GM18868 (cell line): ENCODE measurements at regions not wholly inside any gene's neighbourhood (a gene's known extent, or its start where the extent isn't known, plus 50 kb on each side); places are given as distances from the start of the nearest gene placed in this dataset.
A peak's percentile ranks its signal among the peaks of the same experiment; 100 is the strongest.

Experiments
- ATAC-seq: cut with Tn5 transposase; IDR thresholded peaks from one replicate; pipeline ENCODE4 v1.9.1; 2021; ENCODE audit warnings: mild to moderate bottlenecking, moderate library complexity; ENCODE audit not compliant: unreplicated experiment

DNA sequence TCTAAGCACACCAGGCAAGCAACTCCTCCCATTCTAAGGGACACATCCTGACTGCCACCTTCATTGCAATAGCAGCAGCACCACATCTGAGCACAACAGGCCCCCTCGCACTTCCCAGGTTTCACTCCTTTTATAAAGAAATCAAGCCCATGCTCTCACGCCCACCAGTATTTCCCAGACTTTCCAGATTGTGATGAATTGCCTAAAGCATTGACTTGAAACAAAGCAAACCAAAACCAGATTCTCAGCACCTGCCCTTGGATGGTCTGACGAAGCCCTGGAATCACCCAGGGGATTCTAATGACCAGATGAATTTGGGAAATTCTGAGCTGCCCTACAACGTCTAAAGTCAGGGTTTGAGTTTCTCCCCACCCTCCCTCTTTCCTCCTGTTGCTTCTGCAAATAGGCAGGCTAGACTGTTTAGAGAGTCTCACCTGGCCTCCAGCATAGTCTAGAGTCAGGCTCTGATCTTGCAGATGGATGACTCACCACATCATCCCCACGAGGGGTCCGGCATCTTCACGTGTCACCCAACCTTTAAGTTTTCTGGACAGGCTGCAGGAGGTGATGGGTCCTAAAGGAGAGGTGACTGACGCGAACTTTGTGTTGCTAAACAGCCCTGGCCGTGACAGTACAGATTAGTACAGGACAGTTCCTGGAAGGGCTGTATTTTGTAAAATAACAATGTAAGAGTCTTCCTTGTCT lies 198.0 kb downstream of the SKIDA1 start:
- no peak for ATAC-seq

DNA sequence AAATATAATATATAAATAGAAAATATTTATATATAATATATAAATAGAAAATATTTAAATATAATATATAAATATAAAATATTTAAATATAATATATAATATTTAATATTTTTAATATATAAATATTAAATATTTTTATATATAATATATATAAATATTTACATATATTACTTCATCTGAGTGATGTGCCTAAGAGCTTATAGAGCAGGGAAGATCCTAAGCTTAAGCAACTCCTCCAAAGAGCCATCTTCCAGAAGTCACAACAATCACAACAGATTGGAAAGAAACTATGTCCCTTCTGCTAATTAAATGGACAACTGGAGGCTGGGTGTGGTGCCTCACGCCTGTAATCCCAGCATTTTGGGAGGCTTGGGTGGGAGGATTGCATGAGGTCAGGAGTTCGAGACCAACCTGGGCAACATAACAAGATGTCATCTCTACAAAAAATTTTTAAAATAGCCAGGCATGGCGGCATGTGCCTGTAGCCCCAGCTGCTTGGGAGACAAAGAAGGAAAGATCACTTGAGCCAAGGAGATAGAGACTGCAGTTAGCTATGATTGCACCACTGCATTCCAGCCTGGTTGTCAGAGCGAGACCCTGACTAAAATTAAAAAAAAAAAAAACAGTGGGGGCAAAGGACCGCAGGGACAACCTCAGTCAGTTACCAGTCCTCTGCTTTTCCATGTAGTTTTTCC lies 198.7 kb downstream of the SKIDA1 start:
- ATAC-seq = no peak

DNA sequence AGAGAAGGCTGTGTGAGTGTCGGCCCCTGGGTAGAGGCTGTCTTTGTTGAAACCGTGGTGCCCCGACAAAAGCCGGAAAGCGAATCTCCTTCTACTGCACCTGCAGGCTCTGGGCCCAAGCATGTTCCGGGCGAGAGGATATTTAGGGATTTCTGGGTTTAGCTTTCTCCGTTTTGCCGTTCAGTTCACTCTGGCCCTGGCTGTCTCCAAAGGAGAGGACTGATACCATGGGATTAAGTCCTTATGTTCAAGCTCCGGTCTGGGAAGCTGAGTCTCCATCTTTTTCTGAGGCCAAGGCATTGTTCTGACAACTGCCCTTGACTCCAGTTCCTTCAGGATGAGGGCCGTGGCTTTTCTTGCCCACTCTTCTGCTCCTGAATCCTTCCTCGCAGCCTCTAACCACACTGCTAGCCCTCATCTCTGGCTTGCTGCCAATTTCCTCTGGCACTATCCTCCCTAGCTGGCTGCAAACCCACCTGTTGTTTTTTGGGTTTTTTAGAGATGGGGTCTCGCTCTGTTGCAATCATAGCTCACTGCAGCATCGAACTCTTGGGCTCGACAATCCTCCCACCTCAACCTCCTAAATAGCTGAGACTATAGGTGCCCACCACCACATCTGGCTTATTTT lies 206.8 kb downstream of the SKIDA1 start:
- ATAC-seq = no peak

DNA sequence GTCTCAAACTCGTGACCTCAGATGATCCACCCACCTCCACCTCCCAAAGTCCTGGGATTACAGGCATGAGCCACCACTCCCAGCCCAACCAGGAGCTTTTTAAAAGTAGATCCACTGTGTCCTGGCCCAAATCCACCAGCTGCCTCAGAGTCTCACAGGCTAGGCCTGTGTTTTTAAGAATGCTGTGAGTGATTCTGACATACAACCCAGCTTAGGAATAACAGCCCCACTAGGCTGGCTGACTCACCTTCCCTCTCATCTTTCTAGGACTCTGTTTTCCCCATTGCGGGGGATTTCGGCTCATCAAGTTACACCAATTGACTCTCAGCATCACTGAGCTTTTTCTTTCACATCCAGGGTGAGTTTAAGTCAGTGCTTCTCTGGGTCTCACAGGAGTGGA lies 207.6 kb downstream of the SKIDA1 start:
- no peak for ATAC-seq

DNA sequence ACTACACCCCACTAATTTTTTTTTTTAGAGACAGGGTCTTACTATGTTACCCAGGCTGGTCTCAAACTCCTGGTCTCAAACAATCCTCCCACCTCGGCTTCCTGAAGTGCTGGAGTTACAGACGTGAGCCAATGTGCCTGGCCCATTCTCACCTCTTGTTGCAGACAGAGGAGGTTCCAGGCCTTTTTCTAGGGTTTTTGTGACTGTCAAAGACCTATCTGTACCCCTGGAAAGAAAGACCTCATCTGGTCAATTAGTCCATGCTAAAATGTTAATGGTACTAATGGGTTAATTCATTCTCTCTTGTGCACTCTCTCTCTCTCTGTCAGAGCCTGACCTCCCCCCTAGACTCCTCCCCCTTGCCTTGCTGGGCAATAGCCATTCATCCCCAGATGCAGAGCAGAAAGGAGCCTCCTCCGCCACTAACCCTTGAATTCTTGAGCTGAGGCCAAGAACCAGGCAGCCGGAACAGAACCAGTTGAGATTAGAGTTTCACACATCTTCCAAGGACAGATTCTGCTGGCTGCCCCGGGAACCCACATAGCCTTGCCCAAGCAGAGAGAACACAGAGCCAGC lies 209.7 kb downstream of the SKIDA1 start:
- ATAC-seq = no peak

DNA sequence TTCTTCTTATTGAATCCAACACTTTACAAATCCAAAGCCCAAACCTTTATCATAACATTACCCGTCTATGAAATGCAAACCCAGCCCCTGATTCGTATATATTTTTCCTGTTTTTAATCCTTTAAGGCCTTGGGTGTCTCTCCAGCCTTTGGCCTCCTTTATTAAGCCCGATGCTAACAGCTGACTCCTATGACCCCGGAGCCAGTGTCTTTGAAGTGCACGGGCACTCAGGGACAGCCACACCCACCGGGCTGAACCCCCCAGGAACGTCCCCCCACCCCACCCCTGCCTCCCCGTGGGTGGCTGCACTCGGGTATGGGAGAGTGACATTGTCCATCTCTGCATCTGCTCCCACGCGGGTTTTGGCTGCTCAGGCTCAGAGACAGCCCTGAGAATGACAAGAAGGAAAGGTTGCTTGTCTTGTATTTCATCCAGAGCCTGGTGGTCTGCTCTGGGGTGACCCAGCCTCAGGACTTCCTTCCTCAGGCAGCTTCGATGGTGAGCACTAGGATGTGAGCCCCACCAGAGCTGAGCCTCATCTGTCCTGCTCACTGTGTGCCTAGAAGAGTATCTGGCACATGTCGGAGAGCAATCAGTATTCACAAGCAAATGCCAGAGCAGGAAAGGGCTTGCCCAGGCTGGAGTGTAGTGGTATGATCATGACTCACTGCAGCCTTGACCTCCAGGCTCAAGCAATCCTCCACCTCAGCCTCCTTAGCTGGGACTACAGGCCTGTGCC lies 210.4 kb downstream of the SKIDA1 start:
- ATAC-seq = no peak

DNA sequence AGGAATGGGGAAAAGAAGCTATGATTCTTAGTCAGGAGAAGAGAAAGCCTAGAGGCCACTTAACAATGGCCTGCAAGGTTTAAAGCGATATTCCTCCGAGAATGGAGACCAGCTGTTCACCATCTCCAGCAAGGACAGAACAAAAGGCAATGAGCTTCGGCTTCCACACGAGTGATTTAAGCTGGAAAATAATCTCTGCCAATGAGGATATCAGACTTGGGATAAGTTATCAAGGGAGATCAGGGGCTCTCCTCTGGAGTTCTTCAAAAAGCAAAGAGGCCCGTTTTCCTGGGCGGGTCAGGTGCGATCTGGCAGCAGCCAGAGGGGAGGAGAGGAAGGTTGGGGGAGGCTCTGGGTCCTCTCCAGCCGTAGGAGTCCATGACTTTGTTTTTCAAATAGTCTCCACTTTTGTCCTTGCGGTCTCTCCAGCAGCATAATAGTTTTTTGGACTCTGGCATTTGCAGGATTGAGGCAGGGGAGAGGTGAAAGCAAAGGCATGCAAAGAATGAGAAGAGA lies 211.3 kb downstream of the SKIDA1 start:
- ATAC-seq = no peak

DNA sequence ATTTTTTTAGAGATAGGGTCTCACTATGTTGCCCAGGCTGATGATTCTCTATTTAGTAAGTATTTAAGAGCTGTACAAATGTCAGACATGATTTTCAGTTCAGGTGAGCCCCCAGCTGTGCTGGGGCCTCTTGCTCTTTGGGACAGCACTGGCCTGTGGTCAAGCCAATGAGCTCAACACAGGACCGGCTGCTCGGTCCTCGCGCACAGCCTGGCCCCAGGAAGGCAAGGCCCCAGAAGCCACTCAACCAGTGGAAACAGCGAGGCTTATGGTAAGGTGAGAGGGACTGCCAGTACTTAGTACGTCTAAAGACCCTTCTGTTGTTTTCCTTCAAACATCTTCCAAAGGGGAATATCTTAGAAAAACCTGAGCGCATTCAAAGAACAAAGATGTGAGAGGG lies 211.8 kb downstream of the SKIDA1 start:
- ATAC-seq = no peak

DNA sequence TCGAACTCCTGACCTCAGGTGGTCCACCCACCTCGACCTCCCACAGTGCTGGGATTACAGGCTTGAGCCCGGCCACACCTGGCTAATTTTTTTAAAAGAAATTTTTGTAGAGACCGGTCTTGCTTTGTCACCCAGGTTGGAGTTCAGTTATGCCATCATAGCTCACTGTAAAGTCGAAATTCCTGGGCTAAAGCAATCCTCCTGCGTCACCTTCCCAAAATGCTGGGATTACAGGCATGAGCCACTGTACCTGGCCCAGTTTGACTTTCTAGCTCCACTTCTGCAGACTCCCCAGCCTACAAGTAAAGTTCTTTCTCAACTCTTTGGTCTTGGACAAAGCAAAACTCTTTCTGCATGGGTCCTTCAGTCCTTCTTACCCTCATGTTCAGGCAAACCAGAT lies 214.1 kb downstream of the SKIDA1 start:
- ATAC-seq = no peak

DNA sequence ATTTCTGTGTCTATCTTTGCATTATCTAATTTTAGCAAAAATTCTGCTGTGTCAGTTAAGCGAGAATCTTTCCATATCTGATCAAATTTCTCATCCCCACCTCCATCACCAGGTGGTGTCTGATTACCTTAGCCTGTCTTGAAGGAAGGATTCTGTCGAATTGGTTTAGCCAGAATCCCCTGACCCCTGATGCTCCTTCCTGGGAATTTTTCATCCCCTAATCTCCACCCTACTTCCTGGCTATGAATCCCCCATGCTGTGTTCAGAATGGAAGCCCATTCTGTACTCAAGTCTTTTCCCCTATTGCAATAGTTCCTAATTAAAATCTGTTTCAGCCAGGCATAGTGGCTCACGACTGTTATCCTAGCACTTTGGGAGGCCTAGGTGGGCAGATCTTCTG lies 216.1 kb downstream of the SKIDA1 start:
- no peak for ATAC-seq

DNA sequence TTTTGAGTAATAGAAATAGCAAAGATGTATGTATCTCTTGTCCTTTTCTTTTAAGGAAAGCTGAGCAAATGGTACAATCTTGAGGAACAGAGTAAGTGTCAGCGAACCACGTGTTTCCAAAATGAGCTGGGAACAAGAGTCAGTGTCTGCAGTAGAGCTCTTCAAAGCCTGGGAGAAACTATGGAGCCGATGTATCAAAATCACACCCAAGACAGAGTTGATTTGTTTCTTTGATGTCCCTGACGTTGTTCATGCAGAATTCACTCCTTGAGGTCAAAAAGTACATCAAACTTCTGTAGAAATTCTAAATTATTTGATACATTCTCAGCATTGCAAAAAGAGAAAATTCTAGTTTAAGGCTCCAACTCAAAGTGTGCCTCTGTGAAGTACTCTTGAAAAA lies 216.5 kb downstream of the SKIDA1 start:
- no peak for ATAC-seq

DNA sequence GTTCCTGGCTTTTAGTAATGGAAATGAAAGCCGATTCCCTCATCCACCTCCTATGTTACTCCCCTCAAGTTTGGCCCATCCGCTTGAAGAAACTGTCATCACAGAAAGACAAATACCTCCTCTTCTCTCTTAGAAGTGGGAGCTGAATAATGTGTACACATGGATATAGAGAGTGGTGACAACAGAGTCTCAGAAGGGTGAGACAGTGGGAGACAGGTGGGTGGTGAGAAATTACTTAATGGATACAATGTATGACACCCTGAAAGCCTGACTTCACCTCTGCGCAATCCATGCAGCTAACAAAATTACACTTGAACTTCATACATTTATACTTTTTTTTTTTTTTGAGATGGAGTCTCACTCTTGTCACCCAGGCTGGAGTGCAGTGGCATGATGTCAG lies 217.5 kb downstream of the SKIDA1 start:
- ATAC-seq = no peak

DNA sequence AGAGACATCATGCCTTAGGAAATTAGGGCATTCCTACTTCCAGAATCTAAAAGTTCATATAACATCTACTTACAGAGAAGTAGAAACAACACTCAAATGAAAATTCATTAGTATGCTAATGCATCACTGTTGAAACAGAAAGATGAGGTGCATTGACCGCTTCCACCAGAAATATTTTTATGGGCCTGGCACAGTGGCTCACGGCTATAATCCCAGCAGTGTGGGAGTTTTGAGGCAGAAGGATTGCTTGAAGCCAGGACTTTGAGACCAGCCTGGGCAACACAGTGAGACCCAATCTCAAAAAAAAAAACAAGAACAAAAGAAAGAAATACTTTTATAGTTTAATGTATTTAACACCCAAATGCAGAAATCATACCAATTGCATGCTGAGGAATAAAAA lies 220.9 kb downstream of the SKIDA1 start:
- no peak for ATAC-seq

DNA sequence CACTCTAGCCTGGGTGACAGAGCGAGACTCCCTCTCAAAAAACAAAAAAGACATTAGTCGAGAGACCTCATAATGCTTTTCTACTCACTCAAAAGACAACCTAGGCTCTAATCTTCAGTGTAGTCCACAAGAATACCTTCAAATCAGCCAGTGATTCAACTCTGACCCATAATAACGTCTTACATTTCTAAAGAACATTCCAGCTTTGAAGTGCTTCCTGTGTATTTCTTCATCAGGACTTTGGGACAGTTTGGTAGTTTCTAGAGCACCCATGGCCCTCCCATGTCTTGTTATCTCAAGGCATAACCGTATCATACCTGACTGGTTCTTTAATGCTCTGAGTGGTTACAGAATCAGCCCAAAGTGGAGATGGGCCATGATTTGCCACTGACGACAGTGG lies 221.3 kb downstream of the SKIDA1 start:
- ATAC-seq = no peak

DNA sequence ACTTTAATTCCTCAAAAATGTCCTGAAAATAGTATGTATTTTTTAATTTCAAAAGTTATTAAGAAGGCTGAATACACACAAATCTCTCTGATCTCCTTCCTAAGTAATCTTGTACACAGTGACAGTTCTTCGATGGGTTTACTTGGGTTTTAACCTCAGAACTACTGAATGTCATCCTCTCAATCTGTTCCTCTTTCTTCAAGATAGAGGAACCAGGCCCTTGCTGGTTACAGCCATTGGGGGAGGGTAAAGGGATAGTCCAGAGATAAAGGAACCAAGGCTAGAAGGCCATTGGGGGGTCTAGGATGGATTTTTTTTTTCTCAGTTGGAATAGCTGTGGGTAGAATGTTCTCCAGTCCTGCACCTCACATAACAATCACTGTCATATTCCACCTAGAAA lies 224.9 kb downstream of the SKIDA1 start:
- ATAC-seq = peak; percentile 48

DNA sequence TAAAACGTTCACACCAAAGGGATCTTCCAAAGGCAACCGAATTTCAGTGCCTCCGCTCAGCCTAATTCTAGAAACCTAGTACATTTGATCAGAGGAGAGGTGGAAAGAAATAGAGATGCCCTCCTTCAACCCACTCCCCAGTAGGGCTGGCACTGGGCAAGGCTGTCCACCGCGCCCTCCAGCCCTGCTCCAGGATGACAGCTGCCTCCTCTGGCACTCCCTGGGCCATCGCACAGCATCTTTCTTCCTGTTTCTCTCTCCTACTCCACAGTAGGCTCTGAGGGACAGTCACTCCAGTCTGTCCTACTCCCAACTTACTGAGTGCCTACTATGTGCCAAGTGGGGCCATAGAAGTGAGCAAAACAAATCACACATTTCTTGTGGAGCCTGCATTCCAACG lies 226.2 kb downstream of the SKIDA1 start:
- ATAC-seq = no peak

DNA sequence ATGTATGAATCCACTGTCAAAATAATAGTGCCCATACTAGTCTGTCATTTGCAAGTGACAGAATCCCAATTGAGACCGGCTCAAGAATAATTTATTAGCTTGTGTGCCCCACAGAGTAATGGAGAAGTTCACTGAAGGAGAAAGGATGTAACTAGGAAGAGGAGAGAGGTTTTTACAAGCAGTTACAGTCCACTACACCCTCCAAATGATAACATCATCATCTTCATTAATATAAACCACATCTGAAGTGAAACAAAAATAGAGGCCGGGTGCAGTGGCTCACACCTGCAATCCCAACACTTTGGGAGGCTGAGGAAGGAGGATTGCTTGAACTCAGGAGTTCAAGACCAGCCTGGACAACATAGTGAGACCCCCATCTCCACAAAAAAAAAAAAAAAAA lies 226.8 kb downstream of the SKIDA1 start:
- no peak for ATAC-seq

DNA sequence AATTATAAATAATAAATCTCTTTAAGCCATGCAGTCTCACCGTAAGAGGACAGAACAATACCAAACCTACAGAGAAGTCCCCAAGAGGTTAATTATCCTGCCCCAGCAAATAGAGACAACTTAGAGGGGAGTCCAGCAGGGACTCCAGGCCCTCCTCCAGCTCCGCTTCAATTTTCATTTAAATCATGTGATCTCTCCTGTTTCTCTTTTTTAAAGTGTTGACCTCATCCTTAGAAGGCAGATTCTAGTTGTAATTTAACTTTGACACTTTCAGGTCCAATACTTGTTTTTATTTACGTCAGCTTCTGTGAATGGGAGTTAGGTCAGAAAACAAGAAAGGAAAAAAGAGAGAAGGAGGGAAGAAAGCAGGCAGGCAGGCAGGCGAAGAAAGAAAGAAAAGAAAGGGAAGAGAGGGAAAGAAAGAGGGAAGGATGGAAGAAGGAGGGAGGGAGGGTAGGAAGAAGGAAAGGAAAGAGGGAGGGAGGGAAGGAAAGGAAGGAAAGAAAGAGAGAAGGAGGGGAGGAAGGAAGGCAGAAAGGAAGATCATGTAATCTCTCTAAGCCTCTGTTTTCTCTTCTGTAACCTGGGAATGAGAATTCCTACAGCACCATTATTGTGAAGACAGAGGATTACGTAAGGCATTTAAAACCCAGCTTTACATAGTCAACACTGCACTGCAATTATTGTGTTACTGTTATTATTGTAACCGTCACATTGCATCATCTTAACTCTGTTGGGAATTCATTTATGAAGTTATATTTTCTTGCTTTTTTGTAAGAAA lies 227.7 kb downstream of the SKIDA1 start:
- ATAC-seq = no peak

DNA sequence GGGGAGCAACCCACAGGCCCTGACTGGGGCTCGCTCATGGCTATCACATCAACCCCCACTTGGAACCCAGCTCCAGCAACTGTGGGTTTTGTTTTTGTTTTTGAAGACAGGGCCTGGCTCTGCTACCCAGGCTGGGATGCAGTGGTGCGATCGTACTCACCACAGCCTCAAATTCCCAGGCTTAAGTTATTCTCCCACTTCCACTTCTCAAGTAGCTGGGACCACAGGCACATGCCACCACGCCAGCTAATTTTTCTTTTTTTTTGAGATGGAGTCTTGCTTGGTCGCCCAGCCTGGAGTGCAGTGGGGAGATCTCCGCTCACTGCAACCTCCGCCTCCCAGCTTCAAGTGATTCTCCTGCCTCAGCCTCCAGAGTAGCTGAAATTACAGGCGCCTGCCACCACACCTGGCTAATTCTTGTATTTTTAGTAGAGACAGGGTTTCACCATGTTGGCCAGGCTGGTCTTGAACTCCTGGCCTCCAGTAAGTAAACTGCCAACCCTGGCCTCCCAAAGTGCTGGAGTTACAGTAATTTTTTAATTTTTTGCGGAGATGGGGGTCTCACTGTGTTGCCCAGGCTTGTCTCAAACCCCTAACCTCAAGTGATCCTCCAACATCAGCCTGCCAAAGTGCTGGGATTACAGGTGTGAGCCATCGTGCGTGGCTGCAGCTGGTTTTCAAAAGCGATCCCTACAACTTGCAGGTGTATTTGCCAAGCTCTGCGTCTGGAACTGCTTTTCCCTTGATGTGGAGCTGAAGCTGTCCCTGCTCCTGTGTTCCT lies 228.7 kb downstream of the SKIDA1 start:
- no peak for ATAC-seq
